Ascending aorta (tissue), 2 donors: ENCODE measurements at regions not wholly inside any gene's neighbourhood (a gene's known extent, or its start where the extent isn't known, plus 50 kb on each side); places are given as distances from the start of the nearest gene placed in this dataset.

Experiments
- DNase-seq, 2 donors: peaks; one replicate each; pipeline ENCODE4 v3.0.0-alpha.2; 2019; ENCODE audit warnings: low spot score in 2 of 2
- H3K27ac ChIP-seq, 2 donors: fragments of 200-600 bp; sonication (generic); one replicate each; pipeline ENCODE4 v1.5.1; 2016 to 2017; ENCODE audit warnings: mild to moderate bottlenecking in 1 of 2
- H3K27me3 ChIP-seq: fragments of 200-600 bp; sonication (generic); one replicate; pipeline ENCODE4 v1.5.1; 2017
- H3K36me3 ChIP-seq, 2 donors: fragments of 200-600 bp; sonication (generic); one replicate each; pipeline ENCODE4 v1.5.1; 2016
- H3K4me1 ChIP-seq, 2 donors: fragments of 200-600 bp; sonication (generic); one replicate each; pipeline ENCODE4 v1.5.1; 2016 to 2017; ENCODE audit warnings: mild to moderate bottlenecking in 1 of 2
- H3K4me3 ChIP-seq, 2 donors: fragments of 200-600 bp; sonication (generic); one replicate each; pipeline ENCODE4 v1.5.1; 2016 to 2017; ENCODE audit warnings: mild to moderate bottlenecking in 1 of 2
- H3K9me3 ChIP-seq, 2 donors: fragments of 200-600 bp; sonication (generic); one replicate each; pipeline ENCODE4 v1.5.1; 2016
- intact Hi-C: fragments of 100-400 bp; cut with DNase I; formaldehyde crosslinking; loops from one replicate; pipeline ENCODE4 v1.15.1; 2023
- TF ChIP-seq, protein P1 (sequence below), 3 experiments: fragments of 200-600 bp in 2 of 3; fragments of 450-650 bp in 1 of 3; sonication (generic) in 2 of 3; IDR thresholded peaks; one replicate each; pipeline ENCODE4 v1.5.1; 2016 to 2019; ENCODE audit warnings: antibody characterized with exemption in 3 of 3, mild to moderate bottlenecking in 1 of 3, moderate library complexity in 1 of 3

DNA sequence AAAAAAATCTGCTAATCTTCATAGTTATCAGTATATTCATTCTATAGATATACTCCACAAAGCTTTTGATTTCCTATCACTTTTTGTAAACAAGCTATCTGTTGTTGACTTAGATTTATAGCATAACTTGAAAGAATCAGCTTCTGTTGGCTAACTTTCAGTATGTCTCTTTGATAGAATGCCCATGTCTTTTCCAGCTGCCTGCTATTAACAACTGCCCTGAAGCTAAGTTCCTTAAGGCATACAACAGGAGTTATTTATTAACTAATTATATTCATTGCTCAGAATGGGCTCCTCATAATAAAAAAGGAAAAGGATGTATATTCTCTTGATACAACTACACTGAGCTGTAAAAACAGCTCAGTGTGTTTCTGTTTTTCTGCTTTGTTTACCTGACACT is 293.9 kb downstream of the TUSC7 start:
- Histone ChIP-seq H3K4me1 (no peaks in the 10 kb centered on the region), H3K36me3 (no peaks in the 10 kb centered on the region), H3K9me3 (no peaks in the 10 kb centered on the region), H3K27me3 (no peaks in the 10 kb centered on the region), H3K4me3 (no peak overlapping the region), H3K27ac (no peak overlapping the region)
- TF ChIP-seq, protein P1, sequence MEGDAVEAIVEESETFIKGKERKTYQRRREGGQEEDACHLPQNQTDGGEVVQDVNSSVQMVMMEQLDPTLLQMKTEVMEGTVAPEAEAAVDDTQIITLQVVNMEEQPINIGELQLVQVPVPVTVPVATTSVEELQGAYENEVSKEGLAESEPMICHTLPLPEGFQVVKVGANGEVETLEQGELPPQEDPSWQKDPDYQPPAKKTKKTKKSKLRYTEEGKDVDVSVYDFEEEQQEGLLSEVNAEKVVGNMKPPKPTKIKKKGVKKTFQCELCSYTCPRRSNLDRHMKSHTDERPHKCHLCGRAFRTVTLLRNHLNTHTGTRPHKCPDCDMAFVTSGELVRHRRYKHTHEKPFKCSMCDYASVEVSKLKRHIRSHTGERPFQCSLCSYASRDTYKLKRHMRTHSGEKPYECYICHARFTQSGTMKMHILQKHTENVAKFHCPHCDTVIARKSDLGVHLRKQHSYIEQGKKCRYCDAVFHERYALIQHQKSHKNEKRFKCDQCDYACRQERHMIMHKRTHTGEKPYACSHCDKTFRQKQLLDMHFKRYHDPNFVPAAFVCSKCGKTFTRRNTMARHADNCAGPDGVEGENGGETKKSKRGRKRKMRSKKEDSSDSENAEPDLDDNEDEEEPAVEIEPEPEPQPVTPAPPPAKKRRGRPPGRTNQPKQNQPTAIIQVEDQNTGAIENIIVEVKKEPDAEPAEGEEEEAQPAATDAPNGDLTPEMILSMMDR (IDR thresholded peaks at IDR 0.05), result no peak
- intact Hi-C loops, result no loop called here
- DNase-seq, result no peak

DNA sequence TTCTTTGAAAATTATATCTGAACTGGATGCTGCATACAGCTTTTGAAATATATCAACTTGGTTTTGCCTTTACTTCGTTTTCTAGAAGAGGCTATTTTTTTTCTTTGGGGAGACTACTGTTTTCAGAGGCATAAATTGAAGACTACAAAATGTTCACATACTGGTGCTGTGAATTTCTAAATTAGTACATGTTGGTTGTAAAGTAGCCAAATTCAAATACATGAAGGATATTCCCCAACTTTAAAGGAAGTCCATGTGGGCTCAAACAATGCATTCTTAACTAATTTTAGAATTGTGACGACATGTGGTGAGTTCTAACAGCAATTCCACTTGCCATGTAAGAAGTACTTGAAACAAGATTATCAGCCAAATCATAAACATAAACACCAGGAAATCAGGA is 295.7 kb downstream of the TUSC7 start:
- no peaks in the 10 kb centered on the region for H3K9me3 ChIP-seq

DNA sequence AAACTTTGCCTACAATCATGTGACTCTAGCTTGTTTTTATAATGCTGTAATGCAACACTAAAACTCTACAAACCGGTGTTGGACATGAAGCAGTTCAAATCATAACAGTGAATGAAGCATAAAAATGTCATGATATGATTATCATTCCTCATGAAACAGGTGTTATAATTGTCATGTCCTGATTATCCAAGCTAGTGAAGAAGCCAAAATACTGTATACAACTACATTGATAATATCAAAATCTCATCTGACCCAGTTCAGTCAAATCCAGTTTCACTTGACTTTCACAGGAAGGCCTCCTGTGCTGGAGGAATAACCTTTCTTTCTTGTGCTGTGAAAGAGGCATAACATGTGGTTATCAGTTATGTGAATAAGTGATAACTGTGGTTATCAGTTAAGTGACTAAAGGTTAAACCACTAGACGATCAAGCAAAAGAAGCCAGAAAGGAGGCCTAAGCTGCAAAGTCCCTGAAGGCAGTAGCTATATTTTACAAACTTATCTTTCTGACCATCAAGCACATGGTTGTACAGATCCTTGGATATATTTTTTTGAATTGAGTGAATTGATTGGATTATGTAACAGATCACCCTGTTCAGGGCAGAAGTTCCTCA is 296.4 kb downstream of the TUSC7 start:
- intact Hi-C loops, result no loop called here
- Histone ChIP-seq H3K27me3 (no peaks in the 10 kb centered on the region), H3K36me3 (no peaks in the 10 kb centered on the region), H3K27ac (no peak overlapping the region), H3K4me1 (no peaks in the 10 kb centered on the region), H3K4me3 (no peak overlapping the region), H3K9me3 (no peaks in the 10 kb centered on the region)
- no peak for DNase-seq
- TF ChIP-seq, protein P1 (IDR thresholded peaks at IDR 0.05), result no peak

More for the DNA sequence above, 295.7 kb downstream of the TUSC7 start:
- no peak overlapping the region for H3K4me3 ChIP-seq
- intact Hi-C loops, result no loop called here
- H3K4me1 ChIP-seq, result no peaks in the 10 kb centered on the region
- DNase-seq, result no peak
- H3K27ac ChIP-seq, result no peak overlapping the region
- TF ChIP-seq, protein P1 (IDR thresholded peaks at IDR 0.05), result no peak
- H3K27me3 ChIP-seq, result no peaks in the 10 kb centered on the region
- H3K36me3 ChIP-seq, result no peaks in the 10 kb centered on the region

DNA sequence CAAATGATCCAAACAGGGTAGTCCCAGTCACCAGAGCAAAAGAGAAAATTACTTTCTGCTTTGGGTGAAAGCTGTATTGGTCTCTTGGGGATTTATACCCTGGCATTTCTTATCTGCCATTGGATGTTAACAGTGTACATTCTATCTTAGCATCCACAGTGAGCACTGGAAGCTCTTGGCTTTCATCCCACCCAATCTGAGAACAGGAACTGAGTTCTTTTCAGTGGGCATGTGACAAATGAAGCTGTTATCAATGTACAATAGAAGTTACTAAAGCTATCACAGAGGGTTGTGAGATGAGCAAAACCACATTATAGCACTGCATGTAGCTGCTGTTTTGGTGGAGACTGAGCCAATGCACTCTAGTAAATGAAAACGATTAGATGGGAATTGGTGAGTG is 300.7 kb downstream of the TUSC7 start:
- DNase-seq, result no peak
- Histone ChIP-seq H3K4me1 (peaks cover 0 to 7% of the 10 kb centered on the region in 2 donors), H3K4me3 (no peak overlapping the region), H3K9me3 (no peaks in the 10 kb centered on the region), H3K36me3 (no peaks in the 10 kb centered on the region), H3K27ac (no peak overlapping the region), H3K27me3 (no peaks in the 10 kb centered on the region)
- TF ChIP-seq, protein P1 (IDR thresholded peaks at IDR 0.05), result no peak
- intact Hi-C loops, result loop anchor here (10.0 kb wide), 1 partner anchor 704 kb away; no protein-coding TSS in a partner anchor

DNA sequence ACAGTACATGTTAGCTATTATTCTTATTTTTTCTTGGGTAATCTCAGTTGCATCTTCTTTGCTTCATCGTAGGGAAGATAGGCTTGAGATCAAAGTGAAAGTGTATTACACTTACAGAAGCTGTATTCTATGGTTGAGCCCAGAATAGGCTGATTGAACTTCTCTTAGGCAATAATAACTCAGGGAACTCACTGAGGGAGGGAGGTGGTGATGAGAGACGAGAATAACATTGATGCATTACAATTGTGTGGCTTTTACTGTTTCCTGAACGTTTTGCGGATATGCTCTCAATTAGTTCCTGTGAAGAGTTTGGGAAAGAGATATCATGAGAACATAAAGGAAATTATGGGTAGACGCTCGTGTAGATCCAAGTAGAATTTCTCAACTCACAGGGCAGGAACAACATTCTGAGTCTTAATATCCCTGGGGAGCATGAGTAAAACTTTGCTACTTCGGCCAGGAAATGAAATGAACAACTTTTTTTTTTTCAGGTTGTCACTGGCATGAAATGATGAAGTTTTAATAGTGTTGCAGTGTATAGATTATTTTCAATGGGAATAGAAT is 302.2 kb downstream of the TUSC7 start:
- DNase-seq, result no peak
- Histone ChIP-seq H3K9me3 (no peaks in the 10 kb centered on the region), H3K4me3 (peak overlapping the region in 1 of 2 donors; percentile 45), H3K36me3 (no peaks in the 10 kb centered on the region), H3K4me1 (peaks cover 0 to 7% of the 10 kb centered on the region in 2 donors), H3K27me3 (no peaks in the 10 kb centered on the region), H3K27ac (no peak overlapping the region)
- intact Hi-C loops, result loop anchor here (10.0 kb wide), 1 partner anchor 703 kb away; no protein-coding TSS in a partner anchor
- TF ChIP-seq, protein P1 (IDR thresholded peaks at IDR 0.05), result no peak
